ENCODE measurements at regions not wholly inside any gene's neighbourhood (a gene's known extent, or its start where the extent isn't known, plus 50 kb on each side); places are given as distances from the start of the nearest gene placed in this dataset.

DNA sequence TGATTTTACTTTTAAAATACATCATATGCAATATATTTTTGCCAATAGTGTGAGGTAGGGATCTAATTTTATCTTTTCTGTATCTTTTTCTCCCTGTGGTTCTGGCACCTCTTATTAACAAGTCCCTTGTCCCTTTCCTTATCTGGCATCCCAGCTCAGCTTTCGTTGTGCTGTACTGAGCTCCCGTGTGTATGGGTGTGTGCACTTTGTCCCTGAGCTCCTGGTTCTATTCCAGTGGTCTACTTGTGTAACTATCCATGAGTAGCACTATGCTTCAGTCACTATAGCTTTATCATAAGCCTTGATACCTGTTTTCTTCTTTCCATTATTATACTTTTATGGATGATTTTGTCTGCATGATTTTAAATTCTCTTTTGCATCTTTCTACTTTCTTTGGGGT, 401.4 kb upstream of the POU3F3 start:
- no peaks in the 10 kb centered on the region for H3K4me1 ChIP-seq
- ATAC-seq, result no peak
- TF ChIP-seq CTCF (IDR thresholded peaks at IDR 0.05), result no peak
- H3K27me3 ChIP-seq (ENCODE audit: insufficient read depth in 3 of 3, low read length in 2 of 3), result no peaks in the 10 kb centered on the region
- H3K36me3 ChIP-seq (ENCODE audit: insufficient read depth in 1 of 2, low read depth in 1 of 2), result no peaks in the 10 kb centered on the region
- WGBS, 3 donors, result 57 to 71% (median 64%) methylated on average over 2 of the region's 2 CpGs
- H3K27ac ChIP-seq, result no peak overlapping the region
- DNase-seq, result no peak
- H3K9me3 ChIP-seq, result no peaks in the 10 kb centered on the region
- intact Hi-C loops (cut with DNase I), result no loop called here
- no peak overlapping the region for H3K4me3 ChIP-seq

DNA sequence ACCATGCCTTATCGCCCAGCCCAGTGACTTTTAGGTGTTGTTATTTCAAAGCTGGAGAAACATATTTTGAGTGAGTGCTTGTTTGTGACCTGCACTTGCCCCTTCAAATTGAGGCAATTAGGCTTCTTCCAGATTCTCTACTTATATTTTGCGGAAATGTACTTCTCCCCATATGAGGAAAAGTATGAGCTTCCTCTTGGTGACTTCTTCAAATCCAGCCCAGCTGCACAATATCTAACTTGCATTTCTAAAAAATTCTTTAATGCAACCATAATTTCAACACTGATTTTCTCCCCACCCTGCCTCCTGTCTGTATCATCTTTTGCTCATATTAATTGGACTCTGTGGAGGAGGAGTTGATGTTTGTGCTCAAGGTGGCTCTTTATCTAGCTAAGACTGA, 391.2 kb upstream of the POU3F3 start:
- TF ChIP-seq CTCF (IDR thresholded peaks at IDR 0.05), result no peak
- Histone ChIP-seq H3K4me3 (no peak overlapping the region), H3K9me3 (no peaks in the 10 kb centered on the region), H3K36me3 (ENCODE audit: insufficient read depth in 1 of 2, low read depth in 1 of 2) (no peaks in the 10 kb centered on the region), H3K27ac (no peak overlapping the region), H3K4me1 (no peaks in the 10 kb centered on the region), H3K27me3 (ENCODE audit: insufficient read depth in 3 of 3, low read length in 2 of 3) (no peaks in the 10 kb centered on the region)
- ATAC-seq (no peak), DNase-seq (no peak)
- WGBS, 3 donors, result 89 to 94% (median 94%) methylated on average over 2 of the region's 2 CpGs
- intact Hi-C loops (cut with DNase I), result no loop called here

DNA sequence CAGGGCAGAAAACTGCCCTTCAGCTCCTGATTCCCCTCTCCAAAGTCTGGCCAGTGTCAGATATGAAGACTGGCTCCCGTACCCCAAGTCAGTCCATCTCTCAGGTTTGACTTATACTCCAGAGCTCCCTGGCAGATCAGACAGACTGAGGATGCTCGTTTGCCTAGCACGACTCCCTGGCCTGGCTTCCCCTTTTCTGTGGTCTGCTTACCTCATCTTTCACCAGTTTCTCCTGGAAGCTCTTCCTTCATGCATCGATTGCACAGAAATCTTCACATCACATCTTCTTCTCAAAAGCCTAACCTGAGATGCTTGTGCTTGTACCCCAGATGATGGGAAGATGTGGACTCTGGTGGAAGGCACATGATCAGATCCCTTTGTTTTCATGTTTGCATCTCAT, 387.9 kb upstream of the POU3F3 start:
- H3K9me3 ChIP-seq, result no peaks in the 10 kb centered on the region
- H3K4me3 ChIP-seq, result no peak overlapping the region
- no peaks in the 10 kb centered on the region for H3K4me1 ChIP-seq
- DNase-seq (no peak), ATAC-seq (no peak)
- H3K36me3 ChIP-seq (ENCODE audit: insufficient read depth in 1 of 2, low read depth in 1 of 2), result no peaks in the 10 kb centered on the region
- no peak for TF ChIP-seq CTCF (IDR thresholded peaks at IDR 0.05)
- no peaks in the 10 kb centered on the region for H3K27me3 ChIP-seq (ENCODE audit: insufficient read depth in 3 of 3, low read length in 2 of 3)
- H3K27ac ChIP-seq, result no peak overlapping the region
- 68 to 75% (median 70%) methylated on average over 4 of the region's 4 CpGs for WGBS, 3 donors
- intact Hi-C loops (cut with DNase I), result no loop called here

DNA sequence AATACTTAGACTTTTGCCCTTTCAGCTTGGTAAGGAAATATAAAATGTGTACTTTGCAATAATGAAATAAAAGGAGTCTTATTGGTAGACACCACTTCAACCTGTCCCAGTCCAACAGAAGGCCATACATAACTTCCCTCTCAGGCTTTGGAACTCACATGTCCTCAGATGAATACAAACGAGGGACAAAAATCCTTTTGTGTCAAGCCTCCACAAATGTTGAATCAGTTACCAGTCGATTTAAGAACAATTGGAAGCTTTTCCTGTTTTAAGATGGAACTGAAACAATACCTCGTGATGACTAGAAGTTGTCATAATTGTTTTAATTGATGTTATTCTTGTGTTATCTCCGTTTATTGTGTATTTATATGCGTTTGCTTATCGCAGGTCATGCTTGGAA, 385.1 kb upstream of the POU3F3 start:
- intact Hi-C loops (cut with DNase I), result no loop called here
- ATAC-seq (no peak), DNase-seq (no peak)
- TF ChIP-seq CTCF (IDR thresholded peaks at IDR 0.05), result no peak
- WGBS, 3 donors, result 53 to 58% (median 58%) methylated on average over 6 of the region's 6 CpGs
- H3K9me3 ChIP-seq, result no peaks in the 10 kb centered on the region
- no peaks in the 10 kb centered on the region for H3K27me3 ChIP-seq (ENCODE audit: insufficient read depth in 3 of 3, low read length in 2 of 3)
- no peaks in the 10 kb centered on the region for H3K4me1 ChIP-seq
- H3K36me3 ChIP-seq (ENCODE audit: insufficient read depth in 1 of 2, low read depth in 1 of 2), result no peaks in the 10 kb centered on the region
- no peak overlapping the region for H3K27ac ChIP-seq
- no peak overlapping the region for H3K4me3 ChIP-seq

- Histone ChIP-seq H3K4me1 (no peaks in the 10 kb centered on the region), H3K27ac (no peak overlapping the region), H3K27me3 (ENCODE audit: insufficient read depth in 3 of 3, low read length in 2 of 3) (no peaks in the 10 kb centered on the region), H3K9me3 (no peaks in the 10 kb centered on the region), H3K36me3 (ENCODE audit: insufficient read depth in 1 of 2, low read depth in 1 of 2) (no peaks in the 10 kb centered on the region), H3K4me3 (no peak overlapping the region)
- no peak for DNase-seq
- intact Hi-C loops (cut with DNase I), result no loop called here
- no peak for TF ChIP-seq CTCF (IDR thresholded peaks at IDR 0.05)
- WGBS, 3 donors, result 67 to 71% (median 71%) methylated on average over 2 of the region's 2 CpGs
- ATAC-seq, result no peak
Observed at GRCh38 chr2:104472076-104472475, 381.8 kb upstream of the POU3F3 start.

All from psoas muscle (tissue), 7 donors.